H1 (cell line): ENCODE measurements at regions not wholly inside any gene's neighbourhood (a gene's known extent, or its start where the extent isn't known, plus 50 kb on each side); places are given as distances from the start of the nearest gene placed in this dataset.

Experiments
- CTCF ChIA-PET: fragments of 300-600 bp; sonication (Branson Sonifier 250); formaldehyde crosslinking; loops from one replicate; lab custom pipeline; 2021; ENCODE audit not compliant: partially characterized antibody; lab: Charles Lee
- POLR2A ChIA-PET: fragments of 300-600 bp; sonication (Branson Sonifier 250); formaldehyde crosslinking; loops from one replicate; lab custom pipeline; 2021; ENCODE audit warnings: inconsistent platforms; ENCODE audit not compliant: partially characterized antibody; lab: Charles Lee
- DNase-seq, 2 experiments: peaks; one replicate each; pipeline versions ENCODE4 v3.0.0 to v3.0.0-alpha.2; 2010 to 2022; ENCODE audit warnings: low spot score in 2 of 2, low read depth in 1 of 2, mixed read lengths in 1 of 2
- FAIRE-seq: peaks from 2 replicates; lab custom pipeline; 2011; peaks lifted over from hg19 to GRCh38; lab: Jason Lieb, UNC
- H2AFZ ChIP-seq: 2 replicates; pipeline ENCODE4 v1.8.1; 2012; ENCODE audit warnings: low read length, inconsistent platforms
- H2AK5ac ChIP-seq: 2 replicates; pipeline ENCODE4 v1.6.1; 2013; ENCODE audit warnings: low read depth, low read length
- H2BK120ac ChIP-seq: replicated peaks from 2 replicates; pipeline ENCODE3; 2013; ENCODE audit warnings: low read depth, low read length, inconsistent platforms
- H2BK12ac ChIP-seq: 2 replicates; pipeline ENCODE4 v1.6.1; 2013; ENCODE audit warnings: low read depth, low read length
- H2BK15ac ChIP-seq: 2 replicates; pipeline ENCODE4 v1.6.1; 2013; ENCODE audit warnings: low read length
- H2BK20ac ChIP-seq: 2 replicates; pipeline ENCODE4 v1.6.1; 2013; ENCODE audit warnings: low read length
- H2BK5ac ChIP-seq: 2 replicates; pipeline ENCODE4 v1.6.1; 2013; ENCODE audit warnings: low read depth, low read length
- H3K14ac ChIP-seq: 2 replicates; pipeline ENCODE4 v1.6.1; 2013; ENCODE audit warnings: inconsistent platforms; ENCODE audit not compliant: insufficient read length
- H3K18ac ChIP-seq: 2 replicates; pipeline ENCODE4 v1.6.1; 2013; ENCODE audit warnings: low read length; ENCODE audit errors: extremely low read depth
- H3K23ac ChIP-seq: 2 replicates; pipeline ENCODE4 v1.6.1; 2013; ENCODE audit warnings: inconsistent platforms; ENCODE audit not compliant: insufficient read length
- H3K23me2 ChIP-seq: 2 replicates; pipeline ENCODE4 v1.6.1; 2013; ENCODE audit warnings: low read depth, low read length
- H3K27ac ChIP-seq: 2 replicates; pipeline ENCODE4 v1.6.1; 2011; ENCODE audit warnings: low read depth, low read length, inconsistent platforms
- H3K27me3 ChIP-seq, 4 experiments: replicated peaks in 1 of 4; 1 replicate in 1 of 4; 2 replicates in 3 of 4; pipeline versions ENCODE4 v1.6.1 to v1.8.1; 2011 to 2013; ENCODE audit warnings: low read length in 3 of 4, mild to moderate bottlenecking in 3 of 4, inconsistent platforms in 2 of 4, mixed read lengths in 2 of 4, moderate library complexity in 1 of 4; ENCODE audit not compliant: control insufficient read depth in 3 of 4, insufficient read depth in 3 of 4; ENCODE audit errors: extremely low read depth in 1 of 4
- H3K36me3 ChIP-seq, 4 experiments: 2 replicates each; pipeline versions ENCODE4 v1.6.1 to v1.8.1; 2011 to 2013; ENCODE audit warnings: mild to moderate bottlenecking in 4 of 4, low read length in 3 of 4, moderate library complexity in 2 of 4, control low read depth in 1 of 4, inconsistent platforms in 1 of 4; ENCODE audit not compliant: insufficient read depth in 4 of 4, control insufficient read depth in 2 of 4
- H3K4ac ChIP-seq: replicated peaks from 2 replicates; pipeline ENCODE3; 2013; ENCODE audit warnings: low read length, low read depth, mixed read lengths, inconsistent platforms; ENCODE audit not compliant: insufficient read length
- H3K4me1 ChIP-seq, 4 experiments: replicated peaks in 1 of 4; 1 replicate in 1 of 4; 2 replicates in 3 of 4; pipeline versions ENCODE4 v1.6.1 to v1.8.1; 2011 to 2013; ENCODE audit warnings: low read length in 3 of 4, inconsistent platforms in 2 of 4, mixed read lengths in 1 of 4; ENCODE audit not compliant: insufficient read depth in 4 of 4, control insufficient read depth in 3 of 4
- H3K4me2 ChIP-seq, 2 experiments: 2 replicates each; pipeline versions ENCODE4 v1.6.1 to v1.8.1; 2011 to 2013; ENCODE audit warnings: low read depth in 2 of 2, low read length in 2 of 2, control low read depth in 1 of 2, inconsistent platforms in 1 of 2, mild to moderate bottlenecking in 1 of 2; ENCODE audit not compliant: insufficient read depth in 1 of 2
- H3K4me3 ChIP-seq, 4 experiments: fragments of 200-600, 300-600 bp in 1 of 4; sonication (generic), shearing (Covaris generic), sonication (Bioruptor Twin) in 1 of 4; 2 replicates each; pipeline versions ENCODE4 v1.5.1 to v1.8.1; 2011 to 2016; ENCODE audit warnings: low read length in 4 of 4, low read depth in 3 of 4, control low read depth in 2 of 4, inconsistent platforms in 2 of 4, mild to moderate bottlenecking in 2 of 4, mixed read lengths in 1 of 4, moderate library complexity in 1 of 4; ENCODE audit not compliant: insufficient read depth in 2 of 4; ENCODE audit errors: extremely low read depth in 1 of 4
- H3K56ac ChIP-seq: replicated peaks from 2 replicates; pipeline ENCODE3; 2013; ENCODE audit warnings: low read depth, mild to moderate bottlenecking, mixed read lengths, low read length, inconsistent platforms; ENCODE audit not compliant: insufficient read length
- H3K79me1 ChIP-seq: 2 replicates; pipeline ENCODE4 v1.6.1; 2013; ENCODE audit warnings: low read depth, low read length, control low read depth
- H3K79me2 ChIP-seq, 2 experiments: 2 replicates each; pipeline versions ENCODE4 v1.6.1 to v1.8.1; 2012 to 2013; ENCODE audit warnings: low read length in 2 of 2, mild to moderate bottlenecking in 2 of 2, inconsistent platforms in 1 of 2; ENCODE audit not compliant: insufficient read depth in 2 of 2, control insufficient read depth in 1 of 2
- H3K9ac ChIP-seq, 4 experiments: replicated peaks in 1 of 4; 1 replicate in 1 of 4; 2 replicates in 3 of 4; pipeline versions ENCODE4 v1.6.1 to v1.8.1; 2011 to 2013; ENCODE audit warnings: low read depth in 3 of 4, low read length in 3 of 4, control low read depth in 2 of 4, mild to moderate bottlenecking in 2 of 4, moderate library complexity in 2 of 4, inconsistent platforms in 1 of 4; ENCODE audit errors: extremely low read depth in 1 of 4
- H3K9me3 ChIP-seq, 2 experiments: 2 replicates each; pipeline versions ENCODE4 v1.6.1 to v1.8.1; 2012 to 2013; ENCODE audit warnings: mild to moderate bottlenecking in 2 of 2, moderate library complexity in 2 of 2, control low read depth in 1 of 2, inconsistent platforms in 1 of 2, low read depth in 1 of 2, low read length in 1 of 2, mixed read lengths in 1 of 2; ENCODE audit not compliant: insufficient read depth in 2 of 2
- H4K20me1 ChIP-seq, 2 experiments: replicated peaks in 1 of 2; 2 replicates each; pipeline versions ENCODE3 to v1.8.1; 2011 to 2013; ENCODE audit warnings: inconsistent platforms in 2 of 2, low read length in 2 of 2, mild to moderate bottlenecking in 1 of 2; ENCODE audit not compliant: insufficient read depth in 2 of 2, control insufficient read depth in 1 of 2
- H4K5ac ChIP-seq: 2 replicates; pipeline ENCODE4 v1.6.1; 2013; ENCODE audit warnings: low read length, low read depth, mixed read lengths, inconsistent platforms; ENCODE audit not compliant: insufficient read length
- H4K8ac ChIP-seq: 2 replicates; pipeline ENCODE4 v1.8.0; 2013; ENCODE audit warnings: mild to moderate bottlenecking, moderate library complexity, low read length, inconsistent platforms; ENCODE audit not compliant: insufficient read depth; ENCODE audit errors: extremely low read depth
- H4K91ac ChIP-seq: replicated peaks from 2 replicates; pipeline ENCODE3; 2013; ENCODE audit warnings: low read length, mixed read lengths, inconsistent platforms; ENCODE audit not compliant: insufficient read length
- ASH2L ChIP-seq: fragments of 200-600, 300-600 bp; sonication (generic); IDR thresholded peaks from one replicate; pipeline ENCODE4 v1.7.1; 2017; ENCODE audit warnings: low read length
- BRCA1 ChIP-seq: IDR thresholded peaks from 2 replicates; pipeline ENCODE4 v1.6.1; 2012; ENCODE audit warnings: low read depth, low read length, improper control_type of control experiment
- CEBPB ChIP-seq: IDR thresholded peaks from 2 replicates; pipeline ENCODE4 v1.6.1; 2012; ENCODE audit warnings: low read depth, low read length
- CHD2 ChIP-seq: IDR thresholded peaks from 2 replicates; pipeline ENCODE4 v1.6.1; 2012; ENCODE audit warnings: low read length, improper control_type of control experiment
- EZH2 ChIP-seq: fragments of 200-600 bp; sonication (generic); IDR thresholded peaks from 2 replicates; pipeline ENCODE4 v1.7.1; 2012; ENCODE audit warnings: low read depth, mild to moderate bottlenecking, moderate library complexity, low read length, inconsistent platforms; ENCODE audit not compliant: severe bottlenecking
- KDM4A ChIP-seq: IDR thresholded peaks from one replicate; pipeline ENCODE4 v1.7.1; 2012; ENCODE audit warnings: low read depth, mild to moderate bottlenecking, moderate library complexity, low read length, inconsistent platforms; ENCODE audit not compliant: severe bottlenecking
- MAFK ChIP-seq: IDR thresholded peaks from 2 replicates; pipeline ENCODE4 v1.6.1; 2012; ENCODE audit warnings: low read depth, mild to moderate bottlenecking, improper control_type of control experiment, low read length
- RAD21 ChIP-seq, 2 experiments: IDR thresholded peaks in 1 of 2; conservative IDR thresholded peaks in 1 of 2; 2 replicates each; pipeline ENCODE4 v1.6.1; 2011; ENCODE audit warnings: low read depth in 2 of 2, low read length in 2 of 2, improper control_type of control experiment in 1 of 2, inconsistent platforms in 1 of 2, mild to moderate bottlenecking in 1 of 2, moderate library complexity in 1 of 2
- SP2 ChIP-seq: IDR thresholded peaks from 2 replicates; pipeline ENCODE4 v1.6.1; 2012; ENCODE audit warnings: mild to moderate bottlenecking, low read length, inconsistent platforms

- FAIRE-seq: no peak
Observed at GRCh38 chr6:48378884-48379407, 267.9 kb upstream of the PTCHD4 start.

More at GRCh38 chr6:48378884-48379407, 267.9 kb upstream of the PTCHD4 start:
- TF ChIP-seq RAD21 (IDR thresholded peaks at IDR 0.05 in 1 of 2, conservative IDR thresholded peaks at IDR 0.05 in 1 of 2; ENCODE audit: low read depth in 2 of 2, low read length in 2 of 2): no peak
- no peak for TF ChIP-seq KDM4A
- no peak for TF ChIP-seq BRCA1
- no peak for TF ChIP-seq MAFK
- no peak for TF ChIP-seq EZH2
- TF ChIP-seq SP2: no peak
- TF ChIP-seq ASH2L: no peak
- no peak for TF ChIP-seq CEBPB
- no peak for TF ChIP-seq CHD2
- TF ChIP-seq, all 59 proteins: peak for 0
- no peak overlapping the region for H2BK120ac ChIP-seq
- H3K79me2 ChIP-seq: no peaks in the 10 kb centered on the region
- no peaks in the 10 kb centered on the region for H3K4me1 ChIP-seq
- H3K18ac ChIP-seq: no peak overlapping the region
- H3K27ac ChIP-seq: no peak overlapping the region
- H3K4ac ChIP-seq: no peak overlapping the region
- H2BK12ac ChIP-seq: no peak overlapping the region
- no peaks in the 10 kb centered on the region for H3K36me3 ChIP-seq
- no peaks in the 10 kb centered on the region for H4K20me1 ChIP-seq
- no peaks in the 10 kb centered on the region for H3K23me2 ChIP-seq
- ChIA-PET CTCF (no interaction called here), POLR2A (no interaction called here)
- no peak overlapping the region for H4K91ac ChIP-seq
- no peak overlapping the region for H3K4me3 ChIP-seq
- no peak overlapping the region for H2BK5ac ChIP-seq
- no peak overlapping the region for H3K9ac ChIP-seq
- no peak overlapping the region for H3K56ac ChIP-seq
- no peak overlapping the region for H2BK20ac ChIP-seq
- no peak overlapping the region for H2BK15ac ChIP-seq
- no peaks in the 10 kb centered on the region for H3K79me1 ChIP-seq
- no peak overlapping the region for H3K14ac ChIP-seq
- no peak overlapping the region for H4K8ac ChIP-seq
- H2AK5ac ChIP-seq: no peak overlapping the region
- H2AFZ ChIP-seq: no peak overlapping the region
- no peak overlapping the region for H3K23ac ChIP-seq
- H4K5ac ChIP-seq: no peak overlapping the region
- no peaks in the 10 kb centered on the region for H3K9me3 ChIP-seq
- no peak overlapping the region for H3K4me2 ChIP-seq
- no peaks in the 10 kb centered on the region for H3K27me3 ChIP-seq
- DNase-seq: no peak
